ENCODE measurements at regions not wholly inside any gene's neighbourhood (a gene's known extent, or its start where the extent isn't known, plus 50 kb on each side); places are given as distances from the start of the nearest gene placed in this dataset.

GRCh38 chr16:63752347-63752746, 1369.5 kb downstream of the CDH11 start:
- TF ChIP-seq, protein P1, sequence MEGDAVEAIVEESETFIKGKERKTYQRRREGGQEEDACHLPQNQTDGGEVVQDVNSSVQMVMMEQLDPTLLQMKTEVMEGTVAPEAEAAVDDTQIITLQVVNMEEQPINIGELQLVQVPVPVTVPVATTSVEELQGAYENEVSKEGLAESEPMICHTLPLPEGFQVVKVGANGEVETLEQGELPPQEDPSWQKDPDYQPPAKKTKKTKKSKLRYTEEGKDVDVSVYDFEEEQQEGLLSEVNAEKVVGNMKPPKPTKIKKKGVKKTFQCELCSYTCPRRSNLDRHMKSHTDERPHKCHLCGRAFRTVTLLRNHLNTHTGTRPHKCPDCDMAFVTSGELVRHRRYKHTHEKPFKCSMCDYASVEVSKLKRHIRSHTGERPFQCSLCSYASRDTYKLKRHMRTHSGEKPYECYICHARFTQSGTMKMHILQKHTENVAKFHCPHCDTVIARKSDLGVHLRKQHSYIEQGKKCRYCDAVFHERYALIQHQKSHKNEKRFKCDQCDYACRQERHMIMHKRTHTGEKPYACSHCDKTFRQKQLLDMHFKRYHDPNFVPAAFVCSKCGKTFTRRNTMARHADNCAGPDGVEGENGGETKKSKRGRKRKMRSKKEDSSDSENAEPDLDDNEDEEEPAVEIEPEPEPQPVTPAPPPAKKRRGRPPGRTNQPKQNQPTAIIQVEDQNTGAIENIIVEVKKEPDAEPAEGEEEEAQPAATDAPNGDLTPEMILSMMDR (IDR thresholded peaks at IDR 0.05; ENCODE audit: low read length) = no peak
- TF ChIP-seq EZH2phosphoT487 (IDR thresholded peaks at IDR 0.05; ENCODE audit: low read length) (no peak), EZH2 (optimal IDR thresholded peaks at IDR 0.05; ENCODE audit: low read depth, low read length) (no peak)
